Heart left ventricle (tissue), 13 donors: ENCODE measurements at regions not wholly inside any gene's neighbourhood (a gene's known extent, or its start where the extent isn't known, plus 50 kb on each side); places are given as distances from the start of the nearest gene placed in this dataset.

Experiments used
- CTCF ChIP-seq, 12 donors: fragments of 200-600 bp; sonication (generic) in 4 of 12; IDR thresholded peaks; one replicate each; pipeline versions ENCODE4 v1.5.0 to v1.8.0; 2018 to 2022; ENCODE audit warnings: antibody characterized with exemption in 12 of 12, mild to moderate bottlenecking in 5 of 12
- POLR2A ChIP-seq, 2 donors: fragments of 450-650 bp; IDR thresholded peaks; one replicate each; pipeline ENCODE4 v1.6.1; 2017; ENCODE audit warnings: antibody characterized with exemption in 2 of 2, mild to moderate bottlenecking in 2 of 2, moderate library complexity in 2 of 2
- donor health status: ischemic (EF 13 %, LVEDD 7.1; RV severe dilation, severe dysfunction).
- donor health status: DM: no; HTN: yes; CAD: no.
- donor health status: DM: no; HTN: no; CAD: no.
- donor health status: ischemic (EF 25% LVEDD 6.9; RV normal size, moderate dysfunction).
- donor health status: ischemic (EF 25% LVEDD 5.7; RV mildly dilated, moderate dysfunction).
- donor health status: ischemic (EF 35%, LVEDD 5.7; RV mildly dilated, moderate dysfunction).
- donor health status: nonischemic (EF 11% LVEDD 7.7; RV severe dilation, severe dysfunction).
- donor health status: DM: yes; HTN: yes; CAD: no.
- donor health status: PGD.
- donor health status: ischemic (EF 29% LVEDD 5.4; RV normal size, mild dysfunction).
- donor health status: nonischemic (EF 23%, LVEDD 6.1; RV moderate dilation, normal function).

- TF ChIP-seq POLR2A (IDR thresholded peaks at IDR 0.05) (no peak), CTCF (IDR thresholded peaks at IDR 0.05) (no peak)
Observed at GRCh38 chrX:39493168-39493567, 604.6 kb downstream of the BCOR start.
